HL-60 (cell line): ENCODE measurements at regions not wholly inside any gene's neighbourhood (a gene's known extent, or its start where the extent isn't known, plus 50 kb on each side); places are given as distances from the start of the nearest gene placed in this dataset.

Experiments
- DNase-seq, 2 experiments: peaks; one replicate each; pipeline ENCODE4 v3.0.0-alpha.2; 2010 to 2020; ENCODE audit warnings: low read depth in 1 of 2, low spot score in 1 of 2
- H3K27ac ChIP-seq: fragments of 250-450 bp; sonication (Bioruptor Pico); replicated peaks from 2 replicates; pipeline ENCODE4 v1.5.1; 2020; ENCODE audit warnings: mild to moderate bottlenecking, moderate library complexity
- H3K27me3 ChIP-seq: fragments of 250-450 bp; sonication (Bioruptor Pico); 2 replicates; pipeline ENCODE4 v1.5.1; 2021; ENCODE audit warnings: mild to moderate bottlenecking, moderate library complexity; ENCODE audit not compliant: insufficient read depth, poor library complexity, severe bottlenecking
- H3K4me3 ChIP-seq: replicated peaks from 2 replicates; pipeline ENCODE4 v1.5.1; 2011; ENCODE audit warnings: mild to moderate bottlenecking, control low read depth, low read length; ENCODE audit not compliant: insufficient read depth
- CTCF ChIP-seq: IDR thresholded peaks from one replicate; pipeline ENCODE4 v1.5.1; 2011; ENCODE audit warnings: low read length, control low read depth, inconsistent platforms; ENCODE audit not compliant: insufficient read depth
- GABPA ChIP-seq: IDR thresholded peaks from 2 replicates; pipeline ENCODE4 v1.6.1; 2012; ENCODE audit warnings: low read depth
- POLR2AphosphoS5 ChIP-seq: IDR thresholded peaks from 2 replicates; pipeline ENCODE4 v1.6.1; 2012; ENCODE audit warnings: low read depth
- REST ChIP-seq: IDR thresholded peaks from 2 replicates; pipeline ENCODE4 v1.6.1; 2012; ENCODE audit warnings: low read depth; ENCODE audit not compliant: insufficient replicate concordance
- SPI1 ChIP-seq: IDR thresholded peaks from 2 replicates; pipeline ENCODE4 v1.6.1; 2012; ENCODE audit warnings: low read depth, mild to moderate bottlenecking, borderline replicate concordance

GRCh38 chr16:80163339-80163738 is 377.5 kb upstream of the DYNLRB2 start:
- Histone ChIP-seq H3K27ac (no peak overlapping the region), H3K27me3 (no peaks in the 10 kb centered on the region), H3K4me3 (no peak overlapping the region)
- TF ChIP-seq GABPA: no peak
- no peak for TF ChIP-seq REST
- TF ChIP-seq POLR2AphosphoS5: no peak
- TF ChIP-seq SPI1: no peak
- TF ChIP-seq CTCF: no peak
- no peak for DNase-seq

GRCh38 chr16:80161799-80162739 is 378.7 kb upstream of the DYNLRB2 start:
- H3K27me3 ChIP-seq: no peaks in the 10 kb centered on the region
- H3K27ac ChIP-seq: no peak overlapping the region
- no peak overlapping the region for H3K4me3 ChIP-seq
- DNase-seq: no peak
- TF ChIP-seq POLR2AphosphoS5 (no peak), REST (no peak), GABPA (no peak), CTCF (no peak), SPI1 (no peak)

GRCh38 chr16:80158766-80159165 is 382.0 kb upstream of the DYNLRB2 start:
- DNase-seq: no peak
- Histone ChIP-seq H3K27me3 (no peaks in the 10 kb centered on the region), H3K4me3 (no peak overlapping the region), H3K27ac (no peak overlapping the region)
- TF ChIP-seq REST (no peak), POLR2AphosphoS5 (no peak), SPI1 (no peak), CTCF (no peak), GABPA (no peak)
